H1 (cell line): ENCODE measurements at regions not wholly inside any gene's neighbourhood (a gene's known extent, or its start where the extent isn't known, plus 50 kb on each side); places are given as distances from the start of the nearest gene placed in this dataset.

Experiments used
- CTCF ChIA-PET: fragments of 300-600 bp; sonication (Branson Sonifier 250); formaldehyde crosslinking; loops from one replicate; lab custom pipeline; 2021; ENCODE audit not compliant: partially characterized antibody; lab: Charles Lee
- POLR2A ChIA-PET: fragments of 300-600 bp; sonication (Branson Sonifier 250); formaldehyde crosslinking; loops from one replicate; lab custom pipeline; 2021; ENCODE audit warnings: inconsistent platforms; ENCODE audit not compliant: partially characterized antibody; lab: Charles Lee
- DNase-seq, 2 experiments: peaks; one replicate each; pipeline versions ENCODE4 v3.0.0 to v3.0.0-alpha.2; 2010 to 2022; ENCODE audit warnings: low spot score in 2 of 2, low read depth in 1 of 2, mixed read lengths in 1 of 2
- FAIRE-seq: peaks from 2 replicates; lab custom pipeline; 2011; peaks lifted over from hg19 to GRCh38; lab: Jason Lieb, UNC
- H2AFZ ChIP-seq: 2 replicates; pipeline ENCODE4 v1.8.1; 2012; ENCODE audit warnings: low read length, inconsistent platforms
- H2AK5ac ChIP-seq: 2 replicates; pipeline ENCODE4 v1.6.1; 2013; ENCODE audit warnings: low read depth, low read length
- H2BK120ac ChIP-seq: replicated peaks from 2 replicates; pipeline ENCODE3; 2013; ENCODE audit warnings: low read depth, low read length, inconsistent platforms
- H2BK12ac ChIP-seq: 2 replicates; pipeline ENCODE4 v1.6.1; 2013; ENCODE audit warnings: low read depth, low read length
- H2BK15ac ChIP-seq: 2 replicates; pipeline ENCODE4 v1.6.1; 2013; ENCODE audit warnings: low read length
- H2BK20ac ChIP-seq: 2 replicates; pipeline ENCODE4 v1.6.1; 2013; ENCODE audit warnings: low read length
- H2BK5ac ChIP-seq: 2 replicates; pipeline ENCODE4 v1.6.1; 2013; ENCODE audit warnings: low read depth, low read length
- H3K14ac ChIP-seq: 2 replicates; pipeline ENCODE4 v1.6.1; 2013; ENCODE audit warnings: inconsistent platforms; ENCODE audit not compliant: insufficient read length
- H3K18ac ChIP-seq: 2 replicates; pipeline ENCODE4 v1.6.1; 2013; ENCODE audit warnings: low read length; ENCODE audit errors: extremely low read depth
- H3K23ac ChIP-seq: 2 replicates; pipeline ENCODE4 v1.6.1; 2013; ENCODE audit warnings: inconsistent platforms; ENCODE audit not compliant: insufficient read length
- H3K23me2 ChIP-seq: 2 replicates; pipeline ENCODE4 v1.6.1; 2013; ENCODE audit warnings: low read depth, low read length
- H3K27ac ChIP-seq: 2 replicates; pipeline ENCODE4 v1.6.1; 2011; ENCODE audit warnings: low read depth, low read length, inconsistent platforms
- H3K27me3 ChIP-seq, 4 experiments: replicated peaks in 1 of 4; 1 replicate in 1 of 4; 2 replicates in 3 of 4; pipeline versions ENCODE4 v1.6.1 to v1.8.1; 2011 to 2013; ENCODE audit warnings: low read length in 3 of 4, mild to moderate bottlenecking in 3 of 4, inconsistent platforms in 2 of 4, mixed read lengths in 2 of 4, moderate library complexity in 1 of 4; ENCODE audit not compliant: control insufficient read depth in 3 of 4, insufficient read depth in 3 of 4; ENCODE audit errors: extremely low read depth in 1 of 4
- H3K36me3 ChIP-seq, 4 experiments: 2 replicates each; pipeline versions ENCODE4 v1.6.1 to v1.8.1; 2011 to 2013; ENCODE audit warnings: mild to moderate bottlenecking in 4 of 4, low read length in 3 of 4, moderate library complexity in 2 of 4, control low read depth in 1 of 4, inconsistent platforms in 1 of 4; ENCODE audit not compliant: insufficient read depth in 4 of 4, control insufficient read depth in 2 of 4
- H3K4ac ChIP-seq: replicated peaks from 2 replicates; pipeline ENCODE3; 2013; ENCODE audit warnings: low read length, low read depth, mixed read lengths, inconsistent platforms; ENCODE audit not compliant: insufficient read length
- H3K4me1 ChIP-seq, 4 experiments: replicated peaks in 1 of 4; 1 replicate in 1 of 4; 2 replicates in 3 of 4; pipeline versions ENCODE4 v1.6.1 to v1.8.1; 2011 to 2013; ENCODE audit warnings: low read length in 3 of 4, inconsistent platforms in 2 of 4, mixed read lengths in 1 of 4; ENCODE audit not compliant: insufficient read depth in 4 of 4, control insufficient read depth in 3 of 4
- H3K4me2 ChIP-seq, 2 experiments: 2 replicates each; pipeline versions ENCODE4 v1.6.1 to v1.8.1; 2011 to 2013; ENCODE audit warnings: low read depth in 2 of 2, low read length in 2 of 2, control low read depth in 1 of 2, inconsistent platforms in 1 of 2, mild to moderate bottlenecking in 1 of 2; ENCODE audit not compliant: insufficient read depth in 1 of 2
- H3K4me3 ChIP-seq, 4 experiments: fragments of 200-600, 300-600 bp in 1 of 4; sonication (generic), shearing (Covaris generic), sonication (Bioruptor Twin) in 1 of 4; 2 replicates each; pipeline versions ENCODE4 v1.5.1 to v1.8.1; 2011 to 2016; ENCODE audit warnings: low read length in 4 of 4, low read depth in 3 of 4, control low read depth in 2 of 4, inconsistent platforms in 2 of 4, mild to moderate bottlenecking in 2 of 4, mixed read lengths in 1 of 4, moderate library complexity in 1 of 4; ENCODE audit not compliant: insufficient read depth in 2 of 4; ENCODE audit errors: extremely low read depth in 1 of 4
- H3K56ac ChIP-seq: replicated peaks from 2 replicates; pipeline ENCODE3; 2013; ENCODE audit warnings: low read depth, mild to moderate bottlenecking, mixed read lengths, low read length, inconsistent platforms; ENCODE audit not compliant: insufficient read length
- H3K79me1 ChIP-seq: 2 replicates; pipeline ENCODE4 v1.6.1; 2013; ENCODE audit warnings: low read depth, low read length, control low read depth
- H3K79me2 ChIP-seq, 2 experiments: 2 replicates each; pipeline versions ENCODE4 v1.6.1 to v1.8.1; 2012 to 2013; ENCODE audit warnings: low read length in 2 of 2, mild to moderate bottlenecking in 2 of 2, inconsistent platforms in 1 of 2; ENCODE audit not compliant: insufficient read depth in 2 of 2, control insufficient read depth in 1 of 2
- H3K9ac ChIP-seq, 4 experiments: replicated peaks in 1 of 4; 1 replicate in 1 of 4; 2 replicates in 3 of 4; pipeline versions ENCODE4 v1.6.1 to v1.8.1; 2011 to 2013; ENCODE audit warnings: low read depth in 3 of 4, low read length in 3 of 4, control low read depth in 2 of 4, mild to moderate bottlenecking in 2 of 4, moderate library complexity in 2 of 4, inconsistent platforms in 1 of 4; ENCODE audit errors: extremely low read depth in 1 of 4
- H3K9me3 ChIP-seq, 2 experiments: 2 replicates each; pipeline versions ENCODE4 v1.6.1 to v1.8.1; 2012 to 2013; ENCODE audit warnings: mild to moderate bottlenecking in 2 of 2, moderate library complexity in 2 of 2, control low read depth in 1 of 2, inconsistent platforms in 1 of 2, low read depth in 1 of 2, low read length in 1 of 2, mixed read lengths in 1 of 2; ENCODE audit not compliant: insufficient read depth in 2 of 2
- H4K20me1 ChIP-seq, 2 experiments: replicated peaks in 1 of 2; 2 replicates each; pipeline versions ENCODE3 to v1.8.1; 2011 to 2013; ENCODE audit warnings: inconsistent platforms in 2 of 2, low read length in 2 of 2, mild to moderate bottlenecking in 1 of 2; ENCODE audit not compliant: insufficient read depth in 2 of 2, control insufficient read depth in 1 of 2
- H4K5ac ChIP-seq: 2 replicates; pipeline ENCODE4 v1.6.1; 2013; ENCODE audit warnings: low read length, low read depth, mixed read lengths, inconsistent platforms; ENCODE audit not compliant: insufficient read length
- H4K8ac ChIP-seq: 2 replicates; pipeline ENCODE4 v1.8.0; 2013; ENCODE audit warnings: mild to moderate bottlenecking, moderate library complexity, low read length, inconsistent platforms; ENCODE audit not compliant: insufficient read depth; ENCODE audit errors: extremely low read depth
- H4K91ac ChIP-seq: replicated peaks from 2 replicates; pipeline ENCODE3; 2013; ENCODE audit warnings: low read length, mixed read lengths, inconsistent platforms; ENCODE audit not compliant: insufficient read length
- ASH2L ChIP-seq: fragments of 200-600, 300-600 bp; sonication (generic); IDR thresholded peaks from one replicate; pipeline ENCODE4 v1.7.1; 2017; ENCODE audit warnings: low read length
- BRCA1 ChIP-seq: IDR thresholded peaks from 2 replicates; pipeline ENCODE4 v1.6.1; 2012; ENCODE audit warnings: low read depth, low read length, improper control_type of control experiment
- CHD1 ChIP-seq: IDR thresholded peaks from 2 replicates; pipeline ENCODE4 v1.6.1; 2012; ENCODE audit warnings: low read depth, low read length, improper control_type of control experiment
- CHD2 ChIP-seq: IDR thresholded peaks from 2 replicates; pipeline ENCODE4 v1.6.1; 2012; ENCODE audit warnings: low read length, improper control_type of control experiment
- CREB1 ChIP-seq: IDR thresholded peaks from 2 replicates; pipeline ENCODE4 v1.6.1; 2012; ENCODE audit warnings: inconsistent platforms
- GTF2F1 ChIP-seq: IDR thresholded peaks from 2 replicates; pipeline ENCODE4 v1.6.1; 2012; ENCODE audit warnings: low read depth, low read length, improper control_type of control experiment, borderline replicate concordance
- JUND ChIP-seq: IDR thresholded peaks from 2 replicates; pipeline ENCODE4 v1.6.1; 2011; ENCODE audit warnings: mild to moderate bottlenecking, improper control_type of control experiment, low read length
- KDM1A ChIP-seq: fragments of 200-600, 300-600 bp; sonication (generic); IDR thresholded peaks from 2 replicates; pipeline ENCODE4 v1.7.1; 2016; ENCODE audit warnings: mild to moderate bottlenecking, low read length, borderline replicate concordance
- NANOG ChIP-seq: IDR thresholded peaks from 2 replicates; pipeline ENCODE4 v1.6.1; 2011; ENCODE audit warnings: low read length, low read depth, mild to moderate bottlenecking, inconsistent platforms; ENCODE audit not compliant: insufficient read depth, poor library complexity, severe bottlenecking
- RFX5 ChIP-seq: IDR thresholded peaks from 2 replicates; pipeline ENCODE4 v1.6.1; 2011; ENCODE audit warnings: low read depth, low read length, improper control_type of control experiment, borderline replicate concordance
- SP1 ChIP-seq: IDR thresholded peaks from 2 replicates; pipeline ENCODE4 v1.6.1; 2011; ENCODE audit warnings: low read depth, low read length
- YY1 ChIP-seq: IDR thresholded peaks from 2 replicates; pipeline ENCODE4 v1.6.1; 2011; ENCODE audit warnings: low read depth, mild to moderate bottlenecking, low read length
- WGBS, 2 experiments: shearing (Covaris generic) in 1 of 2; methylation state at CpG; one replicate each; pipeline versions ENCODE4 v1.1.6 to v1.1.7; 2013 to 2015; ENCODE audit warnings: low lambda C conversion rate in 2 of 2, mixed read lengths in 2 of 2, inconsistent platforms in 1 of 2, low coverage in 1 of 2, missing lambda C conversion rate in 1 of 2; ENCODE audit not compliant: insufficient replicate concordance in 2 of 2, insufficient coverage in 1 of 2, insufficient read length in 1 of 2; ENCODE audit errors: extremely low coverage in 1 of 2, missing lambda C conversion rate in 1 of 2; 5-methylcytosine and 5-hydroxymethylcytosine counted together
- TF ChIP-seq, protein P1 (sequence below), 3 experiments: IDR thresholded peaks; 1 replicate in 2 of 3; 2 replicates in 1 of 3; pipeline versions ENCODE4 v1.5.1 to v1.6.1; 2011; ENCODE audit warnings: low read length in 3 of 3, mild to moderate bottlenecking in 3 of 3, inconsistent platforms in 2 of 3, low read depth in 1 of 3, moderate library complexity in 1 of 3; ENCODE audit not compliant: insufficient read depth in 1 of 3; ENCODE audit errors: control extremely low read depth in 1 of 3

DNA sequence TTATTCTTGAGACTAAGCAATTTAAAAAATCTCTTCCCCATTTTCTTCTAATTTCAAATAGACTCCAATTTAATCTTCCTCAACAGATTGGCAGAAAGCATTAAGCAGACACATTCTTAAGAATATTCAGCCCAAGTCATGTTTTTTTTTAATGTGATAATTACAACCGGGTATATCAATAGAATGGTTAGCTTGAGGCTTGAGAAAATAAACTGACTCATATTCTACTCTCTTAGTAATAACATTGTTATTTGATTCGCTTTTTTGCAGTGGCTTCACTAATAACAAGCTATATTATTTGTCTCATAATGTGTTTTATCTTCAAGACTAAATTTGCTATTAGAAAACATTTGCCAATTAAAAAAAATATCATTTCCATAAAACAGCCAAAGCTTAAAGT is 488.6 kb upstream of the RGS18 start:
- Histone ChIP-seq H3K23me2 (no peaks in the 10 kb centered on the region), H2BK15ac (no peak overlapping the region), H4K91ac (no peak overlapping the region), H2AK5ac (no peak overlapping the region), H4K5ac (no peak overlapping the region), H3K9ac (no peak overlapping the region), H3K9me3 (no peaks in the 10 kb centered on the region), H3K4me3 (no peak overlapping the region), H2BK5ac (no peak overlapping the region), H3K14ac (no peak overlapping the region), H3K36me3 (no peaks in the 10 kb centered on the region), H3K27ac (no peak overlapping the region), H3K79me1 (no peaks in the 10 kb centered on the region), H2BK20ac (no peak overlapping the region), H3K18ac (no peak overlapping the region), H3K4me2 (no peak overlapping the region), H4K8ac (no peak overlapping the region), H3K79me2 (no peaks in the 10 kb centered on the region), H3K23ac (no peak overlapping the region), H3K4me1 (no peaks in the 10 kb centered on the region), H4K20me1 (no peaks in the 10 kb centered on the region), H3K56ac (no peak overlapping the region), H3K27me3 (no peaks in the 10 kb centered on the region), H2BK120ac (no peak overlapping the region), H2AFZ (no peak overlapping the region), H2BK12ac (no peak overlapping the region), H3K4ac (no peak overlapping the region)
- ChIA-PET CTCF (no interaction called here), POLR2A (no interaction called here)
- FAIRE-seq (no peak), DNase-seq (no peak)
- WGBS, 2 experiments, result 90% methylated on average over 2 of the region's 2 CpGs; no CpG with 5 or more reads in 1 of the 2 experiments
- TF ChIP-seq BRCA1, result no peak
- TF ChIP-seq GTF2F1, result no peak
- no peak for TF ChIP-seq KDM1A
- no peak for TF ChIP-seq SP1
- no peak for TF ChIP-seq CHD2
- TF ChIP-seq CREB1, result no peak
- TF ChIP-seq, protein P1, sequence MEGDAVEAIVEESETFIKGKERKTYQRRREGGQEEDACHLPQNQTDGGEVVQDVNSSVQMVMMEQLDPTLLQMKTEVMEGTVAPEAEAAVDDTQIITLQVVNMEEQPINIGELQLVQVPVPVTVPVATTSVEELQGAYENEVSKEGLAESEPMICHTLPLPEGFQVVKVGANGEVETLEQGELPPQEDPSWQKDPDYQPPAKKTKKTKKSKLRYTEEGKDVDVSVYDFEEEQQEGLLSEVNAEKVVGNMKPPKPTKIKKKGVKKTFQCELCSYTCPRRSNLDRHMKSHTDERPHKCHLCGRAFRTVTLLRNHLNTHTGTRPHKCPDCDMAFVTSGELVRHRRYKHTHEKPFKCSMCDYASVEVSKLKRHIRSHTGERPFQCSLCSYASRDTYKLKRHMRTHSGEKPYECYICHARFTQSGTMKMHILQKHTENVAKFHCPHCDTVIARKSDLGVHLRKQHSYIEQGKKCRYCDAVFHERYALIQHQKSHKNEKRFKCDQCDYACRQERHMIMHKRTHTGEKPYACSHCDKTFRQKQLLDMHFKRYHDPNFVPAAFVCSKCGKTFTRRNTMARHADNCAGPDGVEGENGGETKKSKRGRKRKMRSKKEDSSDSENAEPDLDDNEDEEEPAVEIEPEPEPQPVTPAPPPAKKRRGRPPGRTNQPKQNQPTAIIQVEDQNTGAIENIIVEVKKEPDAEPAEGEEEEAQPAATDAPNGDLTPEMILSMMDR (IDR thresholded peaks at IDR 0.05; ENCODE audit: control extremely low read depth in 1 of 3, insufficient read depth in 1 of 3, low read depth in 1 of 3, low read length in 3 of 3), result no peak
- no peak for TF ChIP-seq YY1
- no peak for TF ChIP-seq NANOG
- TF ChIP-seq ASH2L, result no peak
- no peak for TF ChIP-seq CHD1
- no peak for TF ChIP-seq RFX5
- TF ChIP-seq JUND, result no peak
